HTR-8/SVneo (cell line): ENCODE measurements at regions not wholly inside any gene's neighbourhood (a gene's known extent, or its start where the extent isn't known, plus 50 kb on each side); places are given as distances from the start of the nearest gene placed in this dataset.
"Not testable (repeated sequence)": the region's sequence is repeated elsewhere in the genome, so short reads cannot be mapped to it uniquely, and the experiment has no call there.

Source experiments
- DNase-seq: peaks from one replicate; pipeline ENCODE4 v3.0.0; 2011; ENCODE audit warnings: low spot score, mixed read lengths; ENCODE audit not compliant: insufficient read length
- FAIRE-seq: peaks from 2 replicates; lab custom pipeline; 2011; peaks lifted over from hg19 to GRCh38; lab: Jason Lieb, UNC

DNA sequence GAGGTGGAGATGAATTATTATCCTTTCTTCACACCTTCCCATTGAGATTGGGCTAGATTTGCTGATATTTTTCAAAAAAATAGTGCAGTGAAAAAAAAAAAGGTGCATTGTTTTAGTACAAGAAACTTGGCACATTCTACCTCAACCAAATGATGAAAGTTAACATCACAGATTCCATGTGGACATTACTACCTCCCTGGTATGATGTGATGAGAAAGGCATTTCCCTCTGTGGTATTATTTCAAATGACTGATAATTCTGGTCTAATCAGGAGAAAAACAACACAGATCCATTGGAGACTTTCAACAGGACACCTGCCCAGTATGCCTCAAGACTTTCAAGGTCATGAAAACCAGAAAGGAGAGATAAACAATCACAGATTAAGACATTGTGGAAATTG, 313.4 kb downstream of the BCHE start:
- DNase-seq (no peak), FAIRE-seq (no peak)

- DNase-seq (no peak), FAIRE-seq (no peak)
These were observed 314.8 kb downstream of the BCHE start for GRCh38 chr3:165522386-165522785.

DNA sequence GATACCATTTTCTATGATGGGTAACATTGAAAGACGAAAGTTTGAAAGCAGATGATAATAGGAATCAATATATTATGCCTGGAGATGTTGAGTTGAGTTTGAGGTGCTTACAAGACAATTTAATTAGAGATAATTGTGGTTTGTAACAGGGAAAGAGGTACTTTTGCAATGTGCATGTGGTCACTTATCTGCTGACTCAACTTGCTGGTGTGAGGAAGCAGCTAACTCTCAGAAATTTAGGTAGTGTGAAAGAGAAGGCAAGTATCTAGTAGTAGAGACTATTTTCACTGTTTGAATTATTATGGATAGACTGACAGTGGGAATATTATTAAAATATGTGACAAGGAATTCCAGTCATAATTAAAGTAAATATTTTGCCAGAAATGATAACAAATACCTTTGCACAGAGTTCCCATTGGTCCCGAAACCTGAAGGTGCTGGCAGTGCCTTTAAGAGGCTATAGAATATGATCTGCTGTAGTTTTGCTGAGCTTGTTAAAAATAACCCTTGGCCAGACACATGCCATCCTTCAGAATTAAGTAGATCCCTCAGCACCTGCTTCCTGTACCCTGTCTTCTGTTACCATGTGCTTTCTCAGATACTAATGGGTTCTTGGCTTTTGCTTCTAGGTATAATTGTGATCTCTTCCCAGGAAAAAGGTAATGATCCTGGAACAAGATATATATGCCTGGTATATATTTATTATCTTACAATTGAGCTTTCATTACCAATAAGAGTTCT, 315.9 kb downstream of the BCHE start:
- no peak for DNase-seq
- FAIRE-seq: no peak

GRCh38 chr3:165519687-165520086, 317.5 kb downstream of the BCHE start:
- no peak for DNase-seq
- no peak for FAIRE-seq

GRCh38 chr3:165518346-165518745, 318.9 kb downstream of the BCHE start:
- no peak for DNase-seq
- FAIRE-seq: no peak

DNA sequence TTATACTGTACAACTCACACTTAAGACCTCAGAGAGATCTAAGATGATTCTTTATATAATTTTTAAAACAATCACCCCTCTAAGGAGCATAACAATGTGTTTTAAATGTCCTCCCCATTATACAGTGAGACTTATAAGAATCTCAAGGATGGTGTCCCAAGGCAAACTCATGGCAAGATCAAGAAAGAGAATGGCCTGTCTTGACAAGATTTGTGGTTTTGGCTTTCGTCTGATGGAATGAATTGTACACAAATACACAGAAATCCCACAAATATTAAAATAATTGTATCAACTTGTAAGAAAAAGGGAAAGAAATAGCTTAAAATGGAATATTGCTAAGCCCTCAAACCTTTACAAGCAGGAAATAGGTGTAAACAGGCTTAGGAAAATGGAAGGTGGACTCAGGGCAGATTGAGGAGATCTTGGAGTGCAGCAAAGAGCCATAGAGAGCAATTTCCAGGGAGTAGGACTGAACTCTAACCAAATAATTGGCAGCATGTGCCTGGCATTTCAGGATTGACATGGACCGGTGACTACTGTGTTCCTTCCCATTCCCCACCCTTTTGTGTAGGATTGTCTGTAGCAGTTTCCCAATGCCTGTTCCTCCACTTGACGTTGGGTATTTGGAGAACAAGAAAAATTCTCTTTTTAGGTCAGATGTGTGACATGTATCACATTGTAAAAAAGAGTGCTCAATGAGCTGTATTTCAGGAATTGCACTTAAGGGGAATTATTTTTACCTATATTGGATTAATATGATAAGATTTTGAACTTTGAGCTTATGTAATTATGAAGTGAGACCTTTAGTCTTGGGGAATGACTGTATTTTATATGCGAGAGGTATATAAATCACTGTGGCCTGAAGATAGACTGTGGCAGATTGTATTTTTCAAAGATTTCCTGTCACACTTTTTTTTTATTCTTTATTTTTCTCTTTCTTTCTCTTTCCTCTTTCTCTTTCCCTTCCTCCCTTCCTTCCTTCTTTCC, 317.8 kb upstream of the SLITRK3 start:
- no peak for FAIRE-seq
- DNase-seq: no peak

DNA sequence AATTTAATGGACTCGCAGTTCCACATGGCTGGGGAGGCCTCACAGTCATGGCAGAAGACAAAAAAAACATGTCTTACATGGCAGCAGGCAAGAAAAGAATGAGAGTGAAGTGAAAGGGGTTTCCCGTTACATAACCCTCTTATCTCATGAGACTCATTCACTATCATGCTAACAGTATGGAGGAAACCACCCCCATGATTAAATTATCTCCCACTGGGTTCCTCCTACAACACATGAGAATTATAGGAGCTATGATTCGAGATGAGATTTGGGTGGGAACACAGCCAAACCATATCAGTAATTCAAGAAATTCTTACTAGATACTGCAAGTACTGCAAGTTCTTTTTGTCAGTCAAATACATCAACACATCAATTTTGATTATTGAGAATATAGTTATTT, 311.4 kb upstream of the SLITRK3 start:
- no peak for FAIRE-seq

DNA sequence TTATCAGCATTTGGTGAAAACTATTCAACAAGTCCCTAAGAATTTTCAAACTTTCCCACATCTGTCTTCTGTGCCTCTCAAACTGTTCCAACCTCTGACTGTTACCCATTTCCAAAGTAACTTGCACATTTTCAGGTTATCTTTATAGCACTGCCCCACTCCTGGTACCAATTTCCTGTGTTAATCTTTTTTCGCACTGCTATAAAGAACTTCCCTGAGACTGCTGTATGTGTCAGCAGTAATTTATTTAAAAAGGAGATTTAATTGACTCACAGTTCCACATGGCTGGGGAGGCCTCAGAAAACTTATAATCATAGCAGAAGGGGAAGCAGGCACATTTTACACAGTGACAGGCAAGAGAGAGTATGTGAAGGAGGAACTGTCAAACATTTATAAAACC, 310.9 kb upstream of the SLITRK3 start:
- no peak for DNase-seq
- FAIRE-seq: no peak

More for the DNA sequence above, 311.4 kb upstream of the SLITRK3 start:
- DNase-seq: no peak

DNA sequence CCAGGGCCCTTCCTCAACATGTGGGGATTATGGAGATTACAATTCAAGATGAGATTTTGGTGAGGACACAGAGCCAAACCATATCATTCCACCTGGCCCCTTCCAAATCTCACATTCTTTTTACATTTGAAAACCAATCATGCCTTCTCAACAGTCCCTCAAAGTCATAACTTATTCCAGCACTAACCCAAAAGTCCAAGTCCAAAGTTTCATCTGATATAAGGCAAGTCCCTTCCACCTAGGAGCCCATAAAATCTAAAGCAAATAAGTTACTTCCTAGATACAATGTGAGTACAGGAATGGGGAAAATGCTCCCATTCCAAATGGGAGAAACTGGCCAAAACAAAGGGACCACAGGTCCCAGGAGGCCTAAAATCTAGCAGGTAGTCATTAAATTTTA, 309.5 kb upstream of the SLITRK3 start:
- DNase-seq (no peak), FAIRE-seq (no peak)

DNA sequence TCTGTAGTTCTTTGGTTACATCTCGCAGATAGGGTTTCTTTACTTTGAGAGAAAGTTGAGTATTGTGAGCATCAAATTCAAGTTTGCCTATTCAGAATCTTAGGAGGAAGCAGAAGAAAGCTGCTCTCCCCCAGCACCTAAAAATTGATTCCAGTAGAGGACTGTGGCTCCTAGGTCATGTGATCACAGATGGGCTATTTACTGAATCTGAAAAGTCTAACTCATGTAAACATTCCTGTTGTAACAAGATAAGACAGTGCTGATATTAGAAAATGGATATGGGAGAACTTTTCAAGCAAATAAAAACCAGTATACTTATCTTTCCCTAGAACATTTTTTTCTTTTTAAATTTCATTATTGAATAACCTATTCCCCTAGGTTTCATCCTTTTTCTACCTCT, 308.4 kb upstream of the SLITRK3 start:
- DNase-seq (no peak), FAIRE-seq (no peak)

DNA sequence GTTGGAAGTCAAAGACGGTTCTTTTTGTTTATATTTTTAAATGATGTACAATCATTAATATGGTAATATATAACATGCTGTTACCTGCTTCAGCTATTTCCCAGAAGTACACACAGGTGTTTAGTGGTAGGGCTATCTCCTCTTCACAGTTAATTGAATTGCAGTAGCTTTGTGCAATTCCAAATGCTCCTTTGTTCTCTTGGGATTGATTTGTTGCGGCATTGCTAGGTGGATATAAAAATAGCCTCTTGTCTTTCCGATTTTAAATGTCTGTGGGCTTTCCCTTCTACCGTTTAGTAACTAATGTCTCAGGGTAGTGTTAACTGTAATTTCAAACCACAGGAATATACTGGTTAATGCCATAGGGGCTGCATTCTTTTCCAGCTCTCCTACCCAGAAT, 307.6 kb upstream of the SLITRK3 start:
- FAIRE-seq (no peak), DNase-seq (no peak)

GRCh38 chr3:165503346-165503745, 307.2 kb upstream of the SLITRK3 start:
- no peak for FAIRE-seq
- no peak for DNase-seq

- DNase-seq (no peak), FAIRE-seq (no peak)
These were observed 306.5 kb upstream of the SLITRK3 start for GRCh38 chr3:165502707-165503106.

DNA sequence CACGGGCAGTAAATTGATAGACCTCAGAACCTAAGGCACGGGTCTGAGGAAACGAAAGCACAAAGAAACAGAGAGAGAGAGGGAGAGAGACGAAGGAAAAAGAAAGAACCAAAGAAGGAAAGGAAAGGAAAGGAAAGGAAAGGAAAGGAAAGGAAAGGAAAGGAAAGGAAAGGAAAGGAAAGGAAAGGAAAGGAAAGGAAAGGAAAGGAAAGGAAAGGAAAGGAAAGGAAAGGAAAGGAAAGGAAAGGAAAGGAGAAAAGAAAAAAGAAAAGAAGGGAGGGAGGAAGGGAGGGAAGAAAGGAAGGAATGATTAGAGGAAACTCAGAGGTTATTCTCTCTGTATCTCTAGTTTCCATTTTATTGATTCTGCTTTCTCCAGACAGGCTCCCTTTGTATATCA, 302.6 kb upstream of the SLITRK3 start:
- FAIRE-seq, DNase-seq: not testable (repeated sequence)

DNA sequence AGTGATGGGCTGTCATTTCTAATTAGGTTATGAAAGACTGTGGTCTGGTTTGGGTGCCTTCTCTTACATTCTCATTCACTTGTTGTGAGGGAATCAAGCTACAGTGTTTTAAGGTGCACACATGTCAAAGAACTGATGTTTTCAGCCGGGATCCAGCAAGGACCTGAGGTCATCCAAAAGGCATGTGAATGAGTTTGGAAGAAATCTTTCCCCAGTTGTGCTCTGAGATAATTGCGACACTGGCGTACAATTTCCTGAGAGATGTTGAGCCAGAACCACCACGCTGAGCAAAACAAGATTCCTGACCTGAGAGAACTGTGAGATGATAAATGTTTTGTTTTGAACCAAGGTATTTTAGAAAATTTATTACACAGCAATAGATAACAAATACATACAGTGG, 295.3 kb upstream of the SLITRK3 start:
- peak; percentile 15 for DNase-seq
- no peak for FAIRE-seq

DNA sequence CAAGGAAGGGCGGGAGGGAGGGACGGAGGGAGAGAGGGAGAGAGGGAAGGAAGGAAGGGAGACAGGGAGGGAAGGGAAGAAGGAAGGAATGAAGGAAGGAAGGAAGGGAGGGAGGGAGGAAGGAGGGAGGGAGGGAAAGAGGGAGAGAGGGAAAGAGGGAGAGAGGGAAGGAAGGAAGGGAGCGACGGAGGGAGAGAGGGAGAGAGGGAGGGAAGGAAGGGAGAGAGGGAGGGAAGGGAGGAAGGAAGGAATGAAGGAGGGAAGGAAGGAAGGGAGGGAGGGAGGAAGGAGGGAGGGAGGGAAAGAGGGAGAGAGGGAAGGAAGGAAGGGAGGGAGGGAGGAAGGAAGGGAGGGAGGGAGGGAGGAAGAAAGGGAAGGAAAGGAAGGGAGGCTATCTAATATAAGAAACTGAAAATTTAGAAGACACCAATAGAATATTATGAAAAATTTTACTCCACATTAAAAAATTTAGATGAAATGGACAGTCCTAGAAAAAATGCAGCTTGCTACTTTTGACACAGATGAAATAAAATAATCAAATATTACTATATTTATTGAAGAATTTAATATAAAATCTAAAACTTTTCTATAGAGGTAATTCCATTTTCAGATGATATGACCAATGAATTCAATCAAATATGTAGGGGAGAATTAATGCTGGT, 280.3 kb upstream of the SLITRK3 start:
- no peak for DNase-seq
- no peak for FAIRE-seq

GRCh38 chr3:165466856-165467255, 270.7 kb upstream of the SLITRK3 start:
- no peak for DNase-seq
- FAIRE-seq: no peak

- DNase-seq: peak; percentile 39
- no peak for FAIRE-seq
These were observed 268.6 kb upstream of the SLITRK3 start for GRCh38 chr3:165464736-165465135.

- FAIRE-seq (no peak), DNase-seq (no peak)
These were observed 267.3 kb upstream of the SLITRK3 start for GRCh38 chr3:165463531-165463930.

DNA sequence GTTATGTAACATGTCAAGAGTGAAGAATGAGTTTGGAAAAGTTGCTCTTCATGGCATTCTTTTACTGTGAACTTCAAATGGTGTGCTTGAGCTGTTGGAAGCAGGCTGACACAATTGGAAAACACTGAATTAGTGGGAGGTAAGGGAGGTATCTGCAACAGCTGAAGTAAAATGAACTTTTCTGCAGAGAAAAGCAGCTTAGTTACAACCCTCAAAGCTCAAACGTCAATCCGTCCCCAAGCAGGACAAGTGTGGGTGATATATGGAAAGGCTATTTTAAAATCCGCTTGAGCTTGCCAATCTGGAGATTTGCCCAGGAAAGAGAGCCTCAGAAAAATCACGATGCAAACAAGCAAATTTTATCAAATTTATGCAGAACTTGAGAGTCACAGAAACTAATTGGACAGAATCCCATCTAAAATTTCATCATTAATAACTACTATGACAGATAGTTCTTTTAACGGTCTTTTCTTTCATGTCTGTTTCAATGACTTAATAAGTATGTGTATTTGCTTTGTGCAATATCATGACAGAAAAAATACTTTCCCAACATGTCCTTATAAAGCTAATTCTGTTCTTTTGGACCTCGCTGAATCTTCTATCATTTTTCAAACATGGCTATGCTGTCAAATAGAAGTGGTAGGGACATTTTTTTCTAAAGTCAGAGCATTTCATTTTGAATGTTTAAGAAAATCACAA, 266.6 kb upstream of the SLITRK3 start:
- FAIRE-seq: no peak
- DNase-seq: no peak
